Stimulated activated CD4-positive, alpha-beta T cell treated with anti-CD3 and anti-CD28 coated beads, Interleukin-4, amount 100 ng/mL, for 4 hours (primary cell): ENCODE measurements at regions not wholly inside any gene's neighbourhood (a gene's known extent, or its start where the extent isn't known, plus 50 kb on each side); places are given as distances from the start of the nearest gene placed in this dataset.

Experiments used
- DNase-seq, 2 experiments: peaks; one replicate each; pipeline ENCODE4 v3.0.0-alpha.2; 2020

DNA sequence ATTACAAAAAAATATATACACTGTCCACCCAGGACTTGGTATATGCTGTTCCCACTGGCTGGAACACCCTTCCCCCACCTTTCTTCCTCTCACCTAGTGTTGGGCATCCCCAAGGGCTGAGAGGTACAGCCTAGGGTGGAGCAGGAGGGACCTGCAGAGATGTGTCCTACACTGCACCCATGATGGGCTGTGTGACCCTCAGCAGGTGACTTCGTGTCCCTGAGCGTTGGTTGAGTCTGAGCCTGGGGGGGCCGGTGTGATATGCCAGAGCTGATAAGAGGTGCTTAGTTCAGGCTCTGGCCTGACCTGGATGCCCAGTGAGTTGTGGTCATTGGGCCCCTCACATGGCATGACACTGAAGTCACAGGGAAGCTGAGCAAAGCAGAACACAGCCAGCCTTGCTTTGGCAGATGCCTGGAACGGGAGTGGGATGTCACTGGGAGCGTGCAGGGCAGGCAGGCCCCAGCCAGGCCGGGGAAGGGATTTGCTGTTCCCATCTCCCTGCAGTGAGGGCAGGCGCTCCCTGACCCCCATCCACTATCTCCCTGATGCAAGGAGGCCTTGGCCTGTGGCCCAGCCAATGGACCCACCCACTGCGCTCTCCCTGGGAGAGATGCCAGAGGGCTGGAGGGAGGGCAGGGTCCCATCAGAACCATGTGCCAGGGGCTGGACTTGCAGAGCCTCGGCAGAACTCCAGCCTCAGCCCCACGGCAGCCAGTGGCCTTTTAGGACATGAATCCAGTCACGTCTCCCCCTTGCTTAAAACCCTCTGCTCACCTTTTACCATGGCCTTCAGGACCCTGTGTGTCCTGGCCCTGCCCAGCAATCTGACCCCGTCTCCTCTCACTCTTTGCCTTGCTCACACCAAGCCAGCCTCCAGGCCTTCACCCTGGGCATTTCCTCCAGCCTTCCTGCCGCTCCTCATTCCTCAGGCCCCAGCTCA lies 138.9 kb downstream of the MN1 start:
- no peak for DNase-seq

DNA sequence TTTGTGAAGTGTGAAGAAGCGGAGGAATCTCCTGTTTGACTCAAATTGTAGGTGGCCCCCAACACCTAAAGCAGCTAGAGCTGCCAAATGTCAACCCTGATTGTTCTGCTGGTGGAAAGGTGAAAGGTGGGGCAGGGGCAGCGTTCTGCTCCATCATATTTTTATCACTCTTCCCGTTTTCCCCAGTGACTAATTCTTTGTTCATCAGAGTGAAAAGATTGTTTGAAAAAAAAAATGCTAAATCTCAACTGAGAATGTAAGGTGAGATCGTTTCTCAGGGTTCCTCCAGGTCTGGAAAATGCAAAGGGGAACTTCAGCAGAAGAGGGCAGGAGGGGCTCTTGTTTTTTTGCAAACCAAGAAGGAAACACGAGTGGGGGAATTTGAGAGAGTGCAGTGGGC lies 137.7 kb downstream of the MN1 start:
- no peak for DNase-seq

DNA sequence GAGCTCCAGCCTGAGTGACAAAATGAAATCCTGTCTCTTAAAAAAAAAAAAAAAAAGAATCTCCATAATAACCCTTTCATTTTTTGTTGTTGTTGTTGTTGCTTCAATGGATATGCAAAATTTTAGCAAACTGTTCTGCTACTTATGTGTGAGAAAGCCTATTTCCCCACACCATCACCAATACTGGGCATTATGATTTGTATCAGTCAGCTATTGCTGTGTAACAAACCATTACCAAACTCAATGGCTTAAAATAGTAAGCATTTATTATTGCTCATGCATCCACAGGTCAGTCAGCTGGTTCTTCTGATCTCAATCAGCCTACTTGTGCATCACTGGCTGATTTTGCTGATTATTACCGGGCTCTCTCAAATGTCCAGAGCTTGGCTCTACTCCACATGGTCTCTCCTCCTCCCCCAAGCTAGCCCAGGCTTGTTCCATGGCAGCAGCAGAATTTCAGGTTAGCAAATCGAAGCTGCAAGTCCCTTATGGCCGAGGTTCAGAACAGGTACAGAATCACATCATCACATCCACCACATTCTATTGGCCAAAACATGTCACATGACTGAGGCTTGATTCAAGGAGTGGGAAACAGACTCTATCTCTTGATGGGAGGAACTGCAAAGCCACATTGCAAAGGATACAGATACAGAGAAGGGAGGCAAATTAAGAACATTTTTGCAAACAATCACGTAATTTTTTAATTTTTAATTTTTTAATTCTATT lies 135.1 kb downstream of the MN1 start:
- DNase-seq = no peak

DNA sequence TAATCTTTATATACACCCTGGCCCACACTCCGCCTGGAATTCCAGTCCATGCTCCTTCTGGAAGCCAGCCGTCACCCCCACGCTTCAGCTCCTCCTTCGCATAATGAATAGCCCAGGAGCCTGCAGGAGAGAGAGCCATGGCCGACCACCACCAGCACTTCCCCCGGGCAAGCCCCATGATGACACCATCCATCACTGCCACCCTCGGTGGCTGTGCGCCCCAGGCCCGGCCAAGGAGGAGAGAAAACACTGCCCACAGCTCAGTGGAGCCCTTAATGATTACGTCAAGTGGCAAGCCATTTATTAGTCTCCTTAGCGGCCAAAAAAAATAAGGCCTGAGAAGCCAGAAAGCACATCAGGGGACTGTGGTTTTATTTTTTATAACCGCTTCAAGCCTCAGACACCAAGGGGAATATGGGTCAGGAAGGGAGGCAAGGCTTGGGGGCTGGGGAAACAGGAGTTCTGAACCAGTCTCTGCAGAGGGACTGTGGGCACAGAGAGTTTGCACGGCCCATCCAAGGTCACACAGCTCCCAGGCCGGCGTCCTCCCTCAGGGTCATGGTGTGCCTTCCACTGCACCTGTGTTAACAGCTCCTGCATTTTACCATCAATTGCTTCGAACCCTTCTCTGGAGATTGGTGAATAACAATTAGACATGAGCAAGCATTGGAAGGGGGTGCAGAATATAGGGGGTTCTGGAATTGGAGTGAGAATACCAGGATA lies 134.3 kb downstream of the MN1 start:
- DNase-seq = no peak

DNA sequence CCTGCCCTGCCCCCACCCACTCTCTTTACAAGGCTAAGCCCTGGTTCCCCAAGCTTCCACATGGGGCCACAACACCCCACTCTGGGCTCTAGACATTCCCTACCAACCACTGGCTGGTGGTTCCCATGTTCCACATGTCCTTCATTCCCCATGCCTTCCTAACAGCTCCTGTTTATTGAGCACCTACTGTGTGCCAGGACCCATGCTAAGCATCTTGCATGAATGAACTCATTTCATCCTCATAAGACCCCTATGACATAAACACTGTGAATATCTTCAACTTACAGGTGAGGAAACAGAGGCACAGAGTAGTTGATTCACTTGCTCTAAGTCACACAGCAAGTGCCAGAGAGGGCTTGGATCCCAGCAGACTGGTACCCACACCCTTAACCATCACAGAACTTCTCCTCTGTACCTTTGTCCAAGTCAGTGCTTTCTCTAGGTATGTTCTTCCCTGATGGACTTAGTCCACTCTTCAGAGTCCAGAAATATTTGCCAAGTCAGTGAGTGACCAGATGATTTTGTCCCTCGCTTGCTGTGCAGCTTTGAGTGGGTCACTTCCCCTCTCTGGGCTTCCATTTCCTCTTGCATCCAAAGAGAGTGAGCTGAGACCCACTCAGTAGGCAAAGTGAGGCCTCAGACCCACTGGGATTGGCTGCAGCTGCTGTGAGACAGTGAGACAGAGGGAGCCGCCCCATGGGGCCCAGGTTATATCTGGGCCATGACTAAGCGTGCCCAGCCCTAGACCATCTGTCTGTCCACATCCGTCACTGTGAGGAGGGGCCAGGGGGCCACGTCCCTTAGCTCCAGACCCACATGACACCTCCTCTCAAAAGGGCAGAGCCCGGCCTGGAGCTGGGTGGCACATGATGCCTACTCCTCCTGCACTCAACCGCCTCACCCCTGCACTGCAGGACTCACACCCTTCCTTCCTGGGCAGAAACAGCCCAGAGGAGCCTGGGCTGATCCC lies 132.4 kb downstream of the MN1 start:
- no peak for DNase-seq

DNA sequence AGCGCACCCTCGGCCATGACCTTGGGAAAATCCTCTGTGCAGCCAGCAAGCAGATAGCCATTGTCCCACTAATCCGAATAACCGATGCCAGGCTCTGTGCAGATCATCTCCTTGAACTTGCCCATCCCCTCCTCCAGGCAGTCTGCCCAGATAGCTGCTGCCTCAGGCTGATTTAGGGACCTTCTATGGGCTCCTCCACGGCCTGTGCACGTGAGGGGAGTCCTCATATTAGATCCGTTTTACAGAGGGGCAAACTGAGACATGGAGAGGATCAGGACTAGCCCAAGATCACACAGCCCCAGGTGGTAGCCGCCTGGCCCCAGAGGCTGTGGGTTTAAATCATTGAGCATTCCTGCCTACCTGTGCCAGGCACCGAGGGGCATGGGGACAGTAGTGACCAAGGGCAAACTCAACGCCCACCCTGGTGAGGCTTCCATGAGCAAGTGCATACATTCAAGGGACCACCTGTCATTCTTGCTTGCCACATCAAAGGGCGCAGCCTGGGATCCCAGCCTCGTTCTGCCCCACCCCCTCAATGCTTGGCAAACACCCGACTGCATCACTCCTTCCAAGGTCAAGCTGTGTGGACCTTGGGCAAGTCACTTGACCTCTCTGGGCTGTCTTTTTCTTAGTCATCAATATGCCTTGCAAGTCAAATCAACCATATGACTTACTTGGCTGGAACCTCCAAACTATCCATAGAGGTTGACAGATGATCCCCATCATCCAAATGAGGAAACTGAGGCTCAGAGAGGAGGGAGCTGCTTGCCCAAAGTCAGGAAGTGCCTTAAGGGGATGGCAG lies 131.6 kb downstream of the MN1 start:
- DNase-seq = no peak

DNA sequence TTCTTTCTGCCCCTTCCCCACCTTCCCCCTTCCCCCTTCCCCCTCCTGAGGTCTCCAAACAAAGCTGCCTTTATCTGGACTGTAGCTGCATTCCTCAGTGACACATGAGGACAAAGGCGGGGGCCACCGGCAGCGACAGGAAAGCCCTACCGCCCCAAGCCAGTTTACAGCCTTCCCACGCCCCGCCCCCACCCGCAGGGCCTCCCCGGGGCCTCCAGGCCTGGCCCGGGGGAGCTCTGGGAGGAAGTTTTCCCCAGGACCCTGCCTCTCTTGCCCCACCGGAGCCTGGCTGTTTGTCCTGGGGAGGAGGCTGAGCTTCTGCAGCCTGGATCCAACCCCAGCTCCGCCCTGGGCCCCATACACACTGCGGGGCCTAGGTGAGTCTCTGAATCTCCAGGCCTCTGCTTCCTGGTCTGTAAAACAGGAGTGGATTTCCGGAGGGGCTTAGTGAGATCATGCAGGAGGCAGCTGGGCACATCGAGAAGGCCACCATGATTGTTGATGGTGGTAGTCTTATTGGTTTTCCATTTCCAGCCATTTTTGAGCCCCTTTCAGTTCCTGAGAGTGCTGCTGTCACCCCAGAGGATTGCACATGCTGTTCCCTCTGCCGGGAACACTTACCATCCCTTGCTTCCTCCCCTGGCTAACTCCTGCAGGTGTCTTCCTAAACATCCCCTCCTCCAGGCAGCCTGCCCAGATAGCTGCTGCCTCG lies 130.7 kb downstream of the MN1 start:
- DNase-seq = no peak

DNA sequence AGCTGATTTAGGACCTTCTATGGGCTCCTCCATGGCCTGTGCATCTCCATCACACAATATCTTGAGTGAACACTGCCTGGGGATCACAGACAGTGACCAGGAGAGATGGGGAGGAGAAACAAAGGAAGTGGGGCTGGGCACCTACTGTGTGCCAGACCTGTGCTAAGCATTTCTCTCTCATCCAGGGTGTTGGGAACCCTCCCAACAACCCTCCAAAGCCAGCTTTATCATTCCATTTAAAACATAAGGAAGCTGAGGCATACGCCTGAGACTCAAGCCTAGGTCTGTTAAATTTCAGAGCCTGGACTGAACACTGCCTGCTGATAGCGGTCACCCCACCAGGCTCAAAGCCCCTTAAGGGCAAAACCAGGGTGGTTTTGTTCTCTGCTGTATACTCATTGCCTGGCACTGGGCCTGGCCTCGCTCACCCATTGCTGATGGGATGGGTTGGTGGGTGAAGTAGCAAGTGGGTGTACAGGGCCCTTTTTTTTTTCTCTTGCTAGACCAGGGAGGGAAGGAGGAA lies 130.1 kb downstream of the MN1 start:
- DNase-seq = no peak

DNA sequence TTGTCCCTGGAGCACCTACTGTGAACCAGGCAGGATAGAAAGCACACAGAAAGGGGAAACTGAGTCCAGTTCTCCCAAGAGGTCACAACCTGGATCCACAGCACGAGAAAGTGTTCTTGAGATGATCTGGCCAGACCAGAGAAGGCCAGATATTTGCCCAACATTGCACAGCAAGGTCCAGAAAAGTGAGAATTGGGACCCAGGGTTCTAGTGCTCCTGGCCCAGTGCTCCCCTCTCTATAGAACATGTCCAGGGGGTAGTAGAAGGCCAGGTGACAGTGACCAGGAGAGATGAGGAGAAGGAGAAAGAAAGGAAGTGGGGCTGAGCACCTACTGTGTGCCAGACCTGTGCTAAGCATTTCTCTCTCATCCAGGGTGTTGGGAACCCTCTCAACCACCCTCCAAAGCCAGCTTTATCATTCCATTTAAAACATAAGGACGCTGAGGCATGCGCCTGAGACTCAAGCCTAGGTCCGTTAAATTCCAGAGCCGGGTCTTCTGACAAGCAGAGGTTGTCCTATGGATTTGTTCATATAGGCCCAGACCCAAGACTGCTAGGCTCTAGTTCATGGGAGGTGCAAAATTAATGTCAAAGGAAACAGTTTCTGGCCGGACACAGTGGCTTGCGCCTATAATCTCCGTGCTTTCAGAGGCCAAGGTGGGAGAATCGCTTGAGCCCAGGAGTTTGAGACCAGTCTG lies 128.7 kb downstream of the MN1 start:
- no peak for DNase-seq

DNA sequence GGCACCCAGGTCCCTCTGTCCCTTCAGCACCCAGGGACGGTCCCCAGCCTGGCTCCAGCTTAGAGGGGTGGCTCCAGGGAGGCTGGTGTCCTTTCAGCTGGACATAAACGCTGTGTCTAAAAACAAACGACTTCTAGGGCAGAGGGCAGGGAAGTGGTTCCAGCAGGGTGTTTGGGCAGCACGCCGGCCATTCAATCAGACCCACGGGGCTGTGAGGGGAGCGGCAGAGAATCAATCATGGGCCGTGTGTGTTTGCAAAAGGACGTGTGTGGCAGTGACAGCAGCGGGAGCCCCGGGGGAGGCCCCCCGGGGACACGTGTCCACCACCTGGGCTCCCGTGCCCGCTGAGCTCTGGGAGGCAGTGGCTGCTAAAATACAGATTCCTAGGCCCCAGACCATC lies 127.7 kb downstream of the MN1 start:
- no peak for DNase-seq

DNA sequence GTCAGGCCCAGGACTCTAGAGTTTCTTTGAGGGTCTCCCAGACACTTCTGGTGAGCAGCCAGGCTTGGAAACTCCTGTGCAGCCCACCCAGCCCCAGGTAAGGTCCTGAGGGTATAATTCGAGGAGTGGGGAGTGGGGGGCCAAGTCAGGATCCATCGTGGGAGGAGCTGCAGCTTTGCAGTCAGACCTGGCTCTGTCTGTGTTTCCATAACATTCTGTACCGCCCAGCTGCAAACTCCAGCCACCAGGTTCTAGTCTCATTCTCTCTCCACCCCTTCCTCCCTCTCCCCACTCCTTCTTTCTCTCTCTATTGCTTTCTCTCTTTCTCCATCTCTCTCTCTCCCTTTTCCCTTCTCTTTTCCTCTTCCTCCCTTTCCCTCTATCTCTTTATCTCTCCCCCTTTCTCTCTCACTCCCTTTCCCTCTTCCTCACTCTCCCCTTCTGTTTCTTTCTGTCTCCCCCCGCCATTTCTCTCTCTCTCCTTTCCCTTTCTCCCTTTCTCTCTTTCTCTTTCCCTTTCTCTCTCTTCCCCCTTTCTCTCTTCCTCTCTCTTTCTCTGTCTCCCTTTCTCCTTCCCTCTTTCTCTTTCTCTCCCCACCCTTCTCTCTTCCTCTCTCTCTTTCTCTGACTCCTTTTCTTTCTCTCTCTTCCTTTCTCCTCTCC lies 127.2 kb downstream of the MN1 start:
- DNase-seq = no peak

DNA sequence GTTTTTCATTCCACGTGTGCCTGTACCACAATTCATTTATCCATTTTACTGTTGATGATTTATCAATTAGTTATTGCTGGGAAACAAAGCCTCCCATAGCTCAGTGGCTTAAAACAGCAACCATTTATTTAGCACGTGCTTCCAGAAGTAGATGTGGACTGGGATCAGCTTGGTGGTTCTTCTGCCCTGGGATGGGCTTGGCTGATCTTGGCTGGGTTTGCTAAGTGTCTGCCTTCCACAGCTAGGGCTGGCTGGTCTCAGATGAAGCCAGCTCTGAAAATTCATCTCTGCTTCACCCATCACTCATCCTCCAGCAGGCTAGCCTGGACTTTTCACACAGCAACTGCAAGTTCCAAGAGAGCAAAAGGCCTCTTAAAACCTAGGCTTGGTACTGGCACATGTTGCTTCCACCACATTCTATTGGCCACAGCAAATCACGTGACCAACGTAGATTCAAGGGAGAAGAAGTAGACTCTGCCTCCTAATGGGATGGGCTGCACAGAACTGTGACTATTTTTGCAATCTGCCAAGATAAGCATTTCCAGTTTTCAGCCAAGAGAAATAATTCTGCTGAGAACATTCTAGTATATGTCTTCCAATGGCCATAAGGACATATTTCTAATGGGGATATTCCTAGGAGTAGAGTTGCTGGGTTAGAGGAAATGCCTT lies 124.9 kb downstream of the MN1 start:
- DNase-seq = no peak

DNA sequence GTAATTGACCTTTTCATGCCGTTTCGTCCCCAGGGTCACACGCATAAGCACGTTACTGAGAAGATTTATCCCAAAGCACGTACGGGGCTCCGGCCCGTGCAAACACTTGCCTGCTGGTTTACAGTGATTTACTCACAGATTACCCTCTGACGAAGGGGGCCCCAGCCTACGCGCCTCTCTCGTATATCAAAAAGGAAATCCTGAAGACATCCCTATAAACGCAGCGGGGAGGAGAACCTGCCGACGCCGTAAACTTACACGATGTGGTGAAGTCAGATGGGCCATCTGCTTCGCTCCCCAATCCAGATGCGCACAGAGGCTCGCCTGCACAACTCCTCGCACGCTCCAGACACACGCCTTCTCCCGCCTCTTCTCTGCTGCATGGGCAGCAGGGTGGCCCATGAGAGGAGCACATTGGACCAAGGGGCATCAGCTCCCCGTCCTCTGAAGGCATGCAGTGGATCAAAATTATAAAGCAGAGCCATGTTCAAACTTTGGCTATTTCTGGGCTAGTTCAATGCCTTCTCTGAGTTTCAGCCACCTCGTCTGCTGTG lies 123.6 kb downstream of the MN1 start:
- no peak for DNase-seq

DNA sequence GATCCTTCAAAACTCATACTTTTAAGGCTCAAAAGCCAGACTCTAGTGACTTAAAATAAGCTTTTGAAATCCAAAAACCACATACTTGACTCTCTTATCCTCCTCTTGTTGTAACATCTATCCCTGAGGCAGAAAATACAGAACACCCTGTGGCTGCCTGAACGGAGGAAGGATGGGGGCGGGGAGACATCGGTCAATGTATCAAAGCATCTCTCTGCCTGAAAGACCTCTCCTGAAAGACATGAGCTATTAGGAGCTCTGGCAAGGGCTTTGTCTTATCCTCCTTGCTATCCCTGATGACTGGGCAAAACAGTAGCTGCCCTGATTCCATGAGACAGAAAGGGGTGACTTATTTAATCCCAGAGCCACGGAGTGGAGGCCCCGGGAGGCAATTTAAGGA lies 122.4 kb downstream of the MN1 start:
- no peak for DNase-seq

DNA sequence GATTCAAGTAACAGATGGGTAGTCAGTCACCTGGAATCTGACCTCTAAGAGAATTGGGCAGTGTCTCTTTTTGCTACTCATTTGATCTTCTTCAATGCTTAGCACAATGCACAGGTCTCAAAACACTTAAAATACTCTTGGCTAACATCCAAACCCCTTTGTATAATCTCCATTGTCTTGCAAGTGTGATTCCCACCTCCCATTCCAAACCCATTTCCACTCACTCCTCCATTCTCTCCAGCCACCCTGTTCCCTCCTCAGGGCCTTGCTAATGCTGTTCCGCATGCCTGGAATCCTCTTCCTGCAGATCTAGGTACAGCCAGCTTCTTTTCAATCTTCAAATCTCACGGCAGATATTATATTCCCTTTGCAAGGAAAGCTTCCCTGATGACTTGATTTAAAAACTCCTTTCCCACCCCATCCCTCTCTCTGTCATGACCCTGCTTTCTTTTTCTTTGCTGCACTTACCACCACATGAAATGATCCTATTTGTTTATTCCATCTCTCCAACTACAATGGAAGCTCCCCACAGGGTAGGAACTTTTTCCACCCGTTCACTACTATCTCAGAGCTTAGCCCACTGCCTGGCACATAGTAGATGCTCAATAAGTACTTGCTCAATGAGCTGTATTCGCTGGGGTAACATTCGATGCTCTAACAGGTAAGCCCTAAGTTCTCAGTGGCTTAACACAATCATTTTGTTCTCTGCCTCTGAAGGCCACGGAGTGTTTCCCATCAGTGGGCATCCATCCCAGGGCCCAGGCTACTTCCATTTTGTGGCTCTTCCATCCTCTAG lies 121.7 kb downstream of the MN1 start:
- DNase-seq = no peak

DNA sequence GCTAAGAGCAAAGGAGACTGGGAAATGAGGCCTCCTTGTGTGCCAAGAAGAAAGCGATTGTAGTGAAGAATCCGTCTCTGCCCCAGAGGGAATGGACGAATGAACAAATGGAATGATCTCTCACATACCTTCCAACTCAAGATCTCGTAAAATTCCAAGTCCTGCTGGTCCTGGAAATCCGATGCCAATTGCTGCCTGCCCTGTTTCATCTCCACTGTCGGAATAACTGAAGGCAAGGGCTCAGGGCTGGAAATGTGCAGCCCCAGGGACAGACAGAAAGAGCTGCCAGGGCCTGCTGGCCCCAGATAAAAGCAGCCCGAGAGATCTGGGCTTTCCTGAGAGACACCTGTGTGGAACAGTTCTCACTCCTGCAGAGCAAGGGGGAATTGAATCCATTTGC lies 120.9 kb downstream of the MN1 start:
- no peak for DNase-seq

DNA sequence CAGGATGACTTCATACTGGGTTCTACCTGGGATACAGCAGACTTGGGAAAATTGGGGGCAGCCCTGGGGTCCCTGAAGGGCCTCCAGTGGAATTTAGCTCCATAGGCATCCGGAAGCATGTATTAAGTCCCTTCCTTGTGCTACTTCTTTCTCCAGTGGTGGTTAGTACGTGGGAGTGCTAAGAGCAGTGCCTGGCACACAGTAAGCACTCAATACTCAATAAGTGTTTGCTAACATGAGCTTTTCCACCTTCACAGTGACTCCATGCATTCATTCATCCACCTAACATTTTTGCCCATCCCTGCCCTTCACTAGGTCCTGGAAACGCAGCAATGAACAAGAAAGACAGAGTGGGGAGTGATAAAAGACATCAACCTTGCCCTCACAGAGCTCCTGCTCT lies 120.5 kb downstream of the MN1 start:
- DNase-seq = no peak

DNA sequence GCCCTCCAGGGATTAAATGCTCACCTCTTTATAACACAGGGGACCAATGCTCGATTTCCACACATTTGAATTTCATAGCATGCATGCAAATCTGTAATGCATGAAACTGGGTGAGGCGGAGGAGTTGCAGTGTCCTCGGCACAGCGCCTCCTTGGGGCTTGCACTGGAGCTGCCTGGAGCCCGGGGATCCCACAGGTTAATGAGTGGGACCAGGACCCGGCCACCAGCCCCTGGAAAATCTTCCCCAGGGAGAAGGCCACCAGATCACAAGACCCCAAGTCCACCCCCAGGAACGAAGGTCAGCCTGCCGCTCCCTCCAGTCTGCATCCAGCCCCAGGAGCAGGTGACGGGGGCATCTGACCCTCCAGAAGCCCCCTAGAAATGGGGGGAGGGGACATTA lies 119.1 kb downstream of the MN1 start:
- DNase-seq = no peak
